ENCODE measurements at regions not wholly inside any gene's neighbourhood (a gene's known extent, or its start where the extent isn't known, plus 50 kb on each side); places are given as distances from the start of the nearest gene placed in this dataset.

- TF ChIP-seq CTCF (IDR thresholded peaks at IDR 0.05) = no peak
- no peak for TF ChIP-seq EZH2 (IDR thresholded peaks at IDR 0.05)
Measured at GRCh38 chr21:31420354-31420753, 76.3 kb upstream of the TIAM1 start.
